H1 (cell line): ENCODE measurements at regions not wholly inside any gene's neighbourhood (a gene's known extent, or its start where the extent isn't known, plus 50 kb on each side); places are given as distances from the start of the nearest gene placed in this dataset.

Experiments used
- CTCF ChIA-PET: fragments of 300-600 bp; sonication (Branson Sonifier 250); formaldehyde crosslinking; loops from one replicate; lab custom pipeline; 2021; ENCODE audit not compliant: partially characterized antibody; lab: Charles Lee
- POLR2A ChIA-PET: fragments of 300-600 bp; sonication (Branson Sonifier 250); formaldehyde crosslinking; loops from one replicate; lab custom pipeline; 2021; ENCODE audit warnings: inconsistent platforms; ENCODE audit not compliant: partially characterized antibody; lab: Charles Lee
- DNase-seq, 2 experiments: peaks; one replicate each; pipeline versions ENCODE4 v3.0.0 to v3.0.0-alpha.2; 2010 to 2022; ENCODE audit warnings: low spot score in 2 of 2, low read depth in 1 of 2, mixed read lengths in 1 of 2
- FAIRE-seq: peaks from 2 replicates; lab custom pipeline; 2011; peaks lifted over from hg19 to GRCh38; lab: Jason Lieb, UNC
- H2AFZ ChIP-seq: 2 replicates; pipeline ENCODE4 v1.8.1; 2012; ENCODE audit warnings: low read length, inconsistent platforms
- H2AK5ac ChIP-seq: 2 replicates; pipeline ENCODE4 v1.6.1; 2013; ENCODE audit warnings: low read depth, low read length
- H2BK120ac ChIP-seq: replicated peaks from 2 replicates; pipeline ENCODE3; 2013; ENCODE audit warnings: low read depth, low read length, inconsistent platforms
- H2BK12ac ChIP-seq: 2 replicates; pipeline ENCODE4 v1.6.1; 2013; ENCODE audit warnings: low read depth, low read length
- H2BK15ac ChIP-seq: 2 replicates; pipeline ENCODE4 v1.6.1; 2013; ENCODE audit warnings: low read length
- H2BK20ac ChIP-seq: 2 replicates; pipeline ENCODE4 v1.6.1; 2013; ENCODE audit warnings: low read length
- H2BK5ac ChIP-seq: 2 replicates; pipeline ENCODE4 v1.6.1; 2013; ENCODE audit warnings: low read depth, low read length
- H3K14ac ChIP-seq: 2 replicates; pipeline ENCODE4 v1.6.1; 2013; ENCODE audit warnings: inconsistent platforms; ENCODE audit not compliant: insufficient read length
- H3K18ac ChIP-seq: 2 replicates; pipeline ENCODE4 v1.6.1; 2013; ENCODE audit warnings: low read length; ENCODE audit errors: extremely low read depth
- H3K23ac ChIP-seq: 2 replicates; pipeline ENCODE4 v1.6.1; 2013; ENCODE audit warnings: inconsistent platforms; ENCODE audit not compliant: insufficient read length
- H3K23me2 ChIP-seq: 2 replicates; pipeline ENCODE4 v1.6.1; 2013; ENCODE audit warnings: low read depth, low read length
- H3K27ac ChIP-seq: 2 replicates; pipeline ENCODE4 v1.6.1; 2011; ENCODE audit warnings: low read depth, low read length, inconsistent platforms
- H3K27me3 ChIP-seq, 4 experiments: replicated peaks in 1 of 4; 1 replicate in 1 of 4; 2 replicates in 3 of 4; pipeline versions ENCODE4 v1.6.1 to v1.8.1; 2011 to 2013; ENCODE audit warnings: low read length in 3 of 4, mild to moderate bottlenecking in 3 of 4, inconsistent platforms in 2 of 4, mixed read lengths in 2 of 4, moderate library complexity in 1 of 4; ENCODE audit not compliant: control insufficient read depth in 3 of 4, insufficient read depth in 3 of 4; ENCODE audit errors: extremely low read depth in 1 of 4
- H3K36me3 ChIP-seq, 4 experiments: 2 replicates each; pipeline versions ENCODE4 v1.6.1 to v1.8.1; 2011 to 2013; ENCODE audit warnings: mild to moderate bottlenecking in 4 of 4, low read length in 3 of 4, moderate library complexity in 2 of 4, control low read depth in 1 of 4, inconsistent platforms in 1 of 4; ENCODE audit not compliant: insufficient read depth in 4 of 4, control insufficient read depth in 2 of 4
- H3K4ac ChIP-seq: replicated peaks from 2 replicates; pipeline ENCODE3; 2013; ENCODE audit warnings: low read length, low read depth, mixed read lengths, inconsistent platforms; ENCODE audit not compliant: insufficient read length
- H3K4me1 ChIP-seq, 4 experiments: replicated peaks in 1 of 4; 1 replicate in 1 of 4; 2 replicates in 3 of 4; pipeline versions ENCODE4 v1.6.1 to v1.8.1; 2011 to 2013; ENCODE audit warnings: low read length in 3 of 4, inconsistent platforms in 2 of 4, mixed read lengths in 1 of 4; ENCODE audit not compliant: insufficient read depth in 4 of 4, control insufficient read depth in 3 of 4
- H3K4me2 ChIP-seq, 2 experiments: 2 replicates each; pipeline versions ENCODE4 v1.6.1 to v1.8.1; 2011 to 2013; ENCODE audit warnings: low read depth in 2 of 2, low read length in 2 of 2, control low read depth in 1 of 2, inconsistent platforms in 1 of 2, mild to moderate bottlenecking in 1 of 2; ENCODE audit not compliant: insufficient read depth in 1 of 2
- H3K4me3 ChIP-seq, 4 experiments: fragments of 200-600, 300-600 bp in 1 of 4; sonication (generic), shearing (Covaris generic), sonication (Bioruptor Twin) in 1 of 4; 2 replicates each; pipeline versions ENCODE4 v1.5.1 to v1.8.1; 2011 to 2016; ENCODE audit warnings: low read length in 4 of 4, low read depth in 3 of 4, control low read depth in 2 of 4, inconsistent platforms in 2 of 4, mild to moderate bottlenecking in 2 of 4, mixed read lengths in 1 of 4, moderate library complexity in 1 of 4; ENCODE audit not compliant: insufficient read depth in 2 of 4; ENCODE audit errors: extremely low read depth in 1 of 4
- H3K56ac ChIP-seq: replicated peaks from 2 replicates; pipeline ENCODE3; 2013; ENCODE audit warnings: low read depth, mild to moderate bottlenecking, mixed read lengths, low read length, inconsistent platforms; ENCODE audit not compliant: insufficient read length
- H3K79me1 ChIP-seq: 2 replicates; pipeline ENCODE4 v1.6.1; 2013; ENCODE audit warnings: low read depth, low read length, control low read depth
- H3K79me2 ChIP-seq, 2 experiments: 2 replicates each; pipeline versions ENCODE4 v1.6.1 to v1.8.1; 2012 to 2013; ENCODE audit warnings: low read length in 2 of 2, mild to moderate bottlenecking in 2 of 2, inconsistent platforms in 1 of 2; ENCODE audit not compliant: insufficient read depth in 2 of 2, control insufficient read depth in 1 of 2
- H3K9ac ChIP-seq, 4 experiments: replicated peaks in 1 of 4; 1 replicate in 1 of 4; 2 replicates in 3 of 4; pipeline versions ENCODE4 v1.6.1 to v1.8.1; 2011 to 2013; ENCODE audit warnings: low read depth in 3 of 4, low read length in 3 of 4, control low read depth in 2 of 4, mild to moderate bottlenecking in 2 of 4, moderate library complexity in 2 of 4, inconsistent platforms in 1 of 4; ENCODE audit errors: extremely low read depth in 1 of 4
- H3K9me3 ChIP-seq, 2 experiments: 2 replicates each; pipeline versions ENCODE4 v1.6.1 to v1.8.1; 2012 to 2013; ENCODE audit warnings: mild to moderate bottlenecking in 2 of 2, moderate library complexity in 2 of 2, control low read depth in 1 of 2, inconsistent platforms in 1 of 2, low read depth in 1 of 2, low read length in 1 of 2, mixed read lengths in 1 of 2; ENCODE audit not compliant: insufficient read depth in 2 of 2
- H4K20me1 ChIP-seq, 2 experiments: replicated peaks in 1 of 2; 2 replicates each; pipeline versions ENCODE3 to v1.8.1; 2011 to 2013; ENCODE audit warnings: inconsistent platforms in 2 of 2, low read length in 2 of 2, mild to moderate bottlenecking in 1 of 2; ENCODE audit not compliant: insufficient read depth in 2 of 2, control insufficient read depth in 1 of 2
- H4K5ac ChIP-seq: 2 replicates; pipeline ENCODE4 v1.6.1; 2013; ENCODE audit warnings: low read length, low read depth, mixed read lengths, inconsistent platforms; ENCODE audit not compliant: insufficient read length
- H4K8ac ChIP-seq: 2 replicates; pipeline ENCODE4 v1.8.0; 2013; ENCODE audit warnings: mild to moderate bottlenecking, moderate library complexity, low read length, inconsistent platforms; ENCODE audit not compliant: insufficient read depth; ENCODE audit errors: extremely low read depth
- H4K91ac ChIP-seq: replicated peaks from 2 replicates; pipeline ENCODE3; 2013; ENCODE audit warnings: low read length, mixed read lengths, inconsistent platforms; ENCODE audit not compliant: insufficient read length
- BACH1 ChIP-seq: IDR thresholded peaks from 2 replicates; pipeline ENCODE4 v1.6.1; 2012; ENCODE audit warnings: low read length, improper control_type of control experiment
- BRCA1 ChIP-seq: IDR thresholded peaks from 2 replicates; pipeline ENCODE4 v1.6.1; 2012; ENCODE audit warnings: low read depth, low read length, improper control_type of control experiment
- EP300 ChIP-seq, 2 experiments: IDR thresholded peaks; 1 replicate in 1 of 2; 2 replicates in 1 of 2; pipeline ENCODE4 v1.6.1; 2011 to 2012; ENCODE audit warnings: low read depth in 2 of 2, low read length in 2 of 2, mild to moderate bottlenecking in 2 of 2, borderline replicate concordance in 1 of 2, inconsistent platforms in 1 of 2, moderate library complexity in 1 of 2
- EZH2 ChIP-seq: fragments of 200-600 bp; sonication (generic); IDR thresholded peaks from 2 replicates; pipeline ENCODE4 v1.7.1; 2012; ENCODE audit warnings: low read depth, mild to moderate bottlenecking, moderate library complexity, low read length, inconsistent platforms; ENCODE audit not compliant: severe bottlenecking
- GABPA ChIP-seq: IDR thresholded peaks from 2 replicates; pipeline ENCODE4 v1.6.1; 2011; ENCODE audit warnings: mild to moderate bottlenecking, low read length, moderate library complexity, borderline replicate concordance; ENCODE audit not compliant: insufficient read depth
- KDM1A ChIP-seq: fragments of 200-600, 300-600 bp; sonication (generic); IDR thresholded peaks from 2 replicates; pipeline ENCODE4 v1.7.1; 2016; ENCODE audit warnings: mild to moderate bottlenecking, low read length, borderline replicate concordance
- KDM4A ChIP-seq: IDR thresholded peaks from one replicate; pipeline ENCODE4 v1.7.1; 2012; ENCODE audit warnings: low read depth, mild to moderate bottlenecking, moderate library complexity, low read length, inconsistent platforms; ENCODE audit not compliant: severe bottlenecking
- NRF1 ChIP-seq: IDR thresholded peaks from 2 replicates; pipeline ENCODE4 v1.6.1; 2011; ENCODE audit warnings: mild to moderate bottlenecking, low read depth, low read length, improper control_type of control experiment
- RBBP5 ChIP-seq: IDR thresholded peaks from 2 replicates; pipeline ENCODE4 v1.7.1; 2012; ENCODE audit warnings: low read depth, mild to moderate bottlenecking, inconsistent platforms, low read length, moderate library complexity, borderline replicate concordance
- SAP30 ChIP-seq: fragments of 300-600 bp; sonication (generic); IDR thresholded peaks from 2 replicates; pipeline ENCODE4 v1.7.1; 2012; ENCODE audit warnings: low read length, moderate library complexity, mild to moderate bottlenecking, inconsistent platforms; ENCODE audit not compliant: insufficient read depth, insufficient replicate concordance
- SIN3A ChIP-seq, 2 experiments: IDR thresholded peaks in 1 of 2; conservative IDR thresholded peaks in 1 of 2; 2 replicates each; pipeline ENCODE4 v1.6.1; 2011 to 2012; ENCODE audit warnings: low read length in 2 of 2, improper control_type of control experiment in 1 of 2, low read depth in 1 of 2, mild to moderate bottlenecking in 1 of 2
- SP1 ChIP-seq: IDR thresholded peaks from 2 replicates; pipeline ENCODE4 v1.6.1; 2011; ENCODE audit warnings: low read depth, low read length
- SRF ChIP-seq: IDR thresholded peaks from 2 replicates; pipeline ENCODE4 v1.6.1; 2011; ENCODE audit warnings: mild to moderate bottlenecking, low read depth, low read length, moderate library complexity
- WGBS, 2 experiments: shearing (Covaris generic) in 1 of 2; methylation state at CpG; one replicate each; pipeline versions ENCODE4 v1.1.6 to v1.1.7; 2013 to 2015; ENCODE audit warnings: low lambda C conversion rate in 2 of 2, mixed read lengths in 2 of 2, inconsistent platforms in 1 of 2, low coverage in 1 of 2, missing lambda C conversion rate in 1 of 2; ENCODE audit not compliant: insufficient replicate concordance in 2 of 2, insufficient coverage in 1 of 2, insufficient read length in 1 of 2; ENCODE audit errors: extremely low coverage in 1 of 2, missing lambda C conversion rate in 1 of 2; 5-methylcytosine and 5-hydroxymethylcytosine counted together
- TF ChIP-seq, protein P1 (sequence below): IDR thresholded peaks from 2 replicates; pipeline ENCODE4 v1.6.1; 2012; ENCODE audit warnings: inconsistent platforms

DNA sequence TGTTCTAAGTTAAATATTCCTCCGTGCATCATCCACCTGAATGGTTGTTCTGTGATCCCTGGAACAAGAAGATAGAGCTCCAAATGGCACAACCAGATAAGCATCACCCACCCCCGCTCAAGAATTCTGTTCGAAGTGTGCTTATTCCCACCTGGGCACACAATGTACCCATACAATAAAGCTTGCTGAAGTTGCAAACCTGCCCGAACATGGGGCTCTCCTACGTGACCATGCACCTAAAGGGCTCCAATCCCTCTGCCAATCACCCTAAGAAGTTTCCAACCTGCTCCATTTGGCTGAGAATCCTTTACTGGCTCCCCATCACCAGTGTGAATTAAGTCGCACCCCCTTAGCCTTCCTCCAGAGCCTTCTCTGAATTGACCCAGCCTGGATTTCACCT, 1157.4 kb downstream of the TBC1D22A start:
- CTCF ChIA-PET = no interaction called here

More for the DNA sequence above, 1157.4 kb downstream of the TBC1D22A start:
- no peak for TF ChIP-seq SIN3A (conservative IDR thresholded peaks at IDR 0.05 in 1 of 2, IDR thresholded peaks at IDR 0.05 in 1 of 2; ENCODE audit: low read depth in 1 of 2, low read length in 2 of 2)
- TF ChIP-seq KDM4A = no peak
- TF ChIP-seq SRF = no peak
- no peak for TF ChIP-seq EP300 (IDR thresholded peaks at IDR 0.05; ENCODE audit: borderline replicate concordance in 1 of 2, low read depth in 2 of 2, low read length in 2 of 2)
- no peak for TF ChIP-seq SAP30
- no peak for TF ChIP-seq KDM1A
- TF ChIP-seq RBBP5 = no peak
- no peak for TF ChIP-seq BACH1
- no peak for TF ChIP-seq NRF1
- TF ChIP-seq, protein P1, sequence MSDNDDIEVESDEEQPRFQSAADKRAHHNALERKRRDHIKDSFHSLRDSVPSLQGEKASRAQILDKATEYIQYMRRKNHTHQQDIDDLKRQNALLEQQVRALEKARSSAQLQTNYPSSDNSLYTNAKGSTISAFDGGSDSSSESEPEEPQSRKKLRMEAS = no peak
- TF ChIP-seq EZH2 = no peak
- TF ChIP-seq BRCA1 = no peak
- no peak for TF ChIP-seq SP1
- no peak for TF ChIP-seq GABPA
- H3K23ac ChIP-seq = no peak overlapping the region
- no peak overlapping the region for H4K5ac ChIP-seq
- no peak overlapping the region for H3K4me3 ChIP-seq
- no peak overlapping the region for H2BK5ac ChIP-seq
- no peaks in the 10 kb centered on the region for H3K4me1 ChIP-seq
- H3K56ac ChIP-seq = no peak overlapping the region
- no peaks in the 10 kb centered on the region for H3K79me2 ChIP-seq
- H2AFZ ChIP-seq = no peak overlapping the region
- DNase-seq (no peak), FAIRE-seq (no peak)
- H3K9me3 ChIP-seq = peaks cover 53 to 79% of the 10 kb centered on the region in 2 experiments
- no peak overlapping the region for H3K4ac ChIP-seq
- no peak overlapping the region for H3K18ac ChIP-seq
- no peak overlapping the region for H2BK12ac ChIP-seq
- no peak overlapping the region for H3K9ac ChIP-seq
- no peak overlapping the region for H2AK5ac ChIP-seq
- 87% methylated on average over 6 of the region's 6 CpGs; no CpG with 5 or more reads in 1 of the 2 experiments for WGBS, 2 experiments
- H3K27ac ChIP-seq = no peak overlapping the region
- no peak overlapping the region for H2BK120ac ChIP-seq
- no peak overlapping the region for H4K91ac ChIP-seq
- no peak overlapping the region for H3K14ac ChIP-seq
- no peaks in the 10 kb centered on the region for H3K36me3 ChIP-seq
- no peak overlapping the region for H4K8ac ChIP-seq
- H3K4me2 ChIP-seq = no peak overlapping the region
- H2BK20ac ChIP-seq = no peak overlapping the region
- no peaks in the 10 kb centered on the region for H3K27me3 ChIP-seq
- H3K79me1 ChIP-seq = no peaks in the 10 kb centered on the region
- H3K23me2 ChIP-seq = no peaks in the 10 kb centered on the region; the same call in 1 of the 2 replicates
- no peaks in the 10 kb centered on the region for H4K20me1 ChIP-seq
- no peak overlapping the region for H2BK15ac ChIP-seq
- POLR2A ChIA-PET = no interaction called here
